Neutrophil (primary cell): ENCODE measurements at regions not wholly inside any gene's neighbourhood (a gene's known extent, or its start where the extent isn't known, plus 50 kb on each side); places are given as distances from the start of the nearest gene placed in this dataset.

ENCODE experiments used
- H3K27ac ChIP-seq: fragments of 200-600 bp; sonication (generic); 2 replicates; pipeline ENCODE4 v1.5.1; 2016; ENCODE audit warnings: mild to moderate bottlenecking, moderate library complexity
- H3K27me3 ChIP-seq: fragments of 200-600 bp; sonication (generic); 2 replicates; pipeline ENCODE4 v1.6.0; 2016; ENCODE audit warnings: mild to moderate bottlenecking
- H3K36me3 ChIP-seq: fragments of 200-600 bp; sonication (generic); 2 replicates; pipeline ENCODE4 v1.5.1; 2017
- H3K4me1 ChIP-seq, 2 experiments: fragments of 200-600 bp in 1 of 2; sonication (generic) in 1 of 2; 1 replicate in 1 of 2; 2 replicates in 1 of 2; pipeline versions ENCODE4 v1.5.1 to v1.6.1; 2013 to 2016; ENCODE audit warnings: low read depth in 1 of 2, low read length in 1 of 2, mild to moderate bottlenecking in 1 of 2, moderate library complexity in 1 of 2; ENCODE audit not compliant: control insufficient read depth in 1 of 2, insufficient read depth in 1 of 2
- H3K4me3 ChIP-seq, 2 experiments: fragments of 200-600 bp in 1 of 2; sonication (generic) in 1 of 2; 1 replicate in 1 of 2; 2 replicates in 1 of 2; pipeline ENCODE4 v1.5.1; 2013 to 2016; ENCODE audit warnings: low read depth in 1 of 2, low read length in 1 of 2, mild to moderate bottlenecking in 1 of 2, moderate library complexity in 1 of 2
- H3K9me3 ChIP-seq: fragments of 200-600 bp; sonication (generic); 2 replicates; pipeline ENCODE4 v1.5.1; 2016
- CTCF ChIP-seq: fragments of 200-600 bp; sonication (generic); IDR thresholded peaks from 2 replicates; pipeline ENCODE4 v1.5.1; 2016; ENCODE audit warnings: antibody characterized with exemption

DNA sequence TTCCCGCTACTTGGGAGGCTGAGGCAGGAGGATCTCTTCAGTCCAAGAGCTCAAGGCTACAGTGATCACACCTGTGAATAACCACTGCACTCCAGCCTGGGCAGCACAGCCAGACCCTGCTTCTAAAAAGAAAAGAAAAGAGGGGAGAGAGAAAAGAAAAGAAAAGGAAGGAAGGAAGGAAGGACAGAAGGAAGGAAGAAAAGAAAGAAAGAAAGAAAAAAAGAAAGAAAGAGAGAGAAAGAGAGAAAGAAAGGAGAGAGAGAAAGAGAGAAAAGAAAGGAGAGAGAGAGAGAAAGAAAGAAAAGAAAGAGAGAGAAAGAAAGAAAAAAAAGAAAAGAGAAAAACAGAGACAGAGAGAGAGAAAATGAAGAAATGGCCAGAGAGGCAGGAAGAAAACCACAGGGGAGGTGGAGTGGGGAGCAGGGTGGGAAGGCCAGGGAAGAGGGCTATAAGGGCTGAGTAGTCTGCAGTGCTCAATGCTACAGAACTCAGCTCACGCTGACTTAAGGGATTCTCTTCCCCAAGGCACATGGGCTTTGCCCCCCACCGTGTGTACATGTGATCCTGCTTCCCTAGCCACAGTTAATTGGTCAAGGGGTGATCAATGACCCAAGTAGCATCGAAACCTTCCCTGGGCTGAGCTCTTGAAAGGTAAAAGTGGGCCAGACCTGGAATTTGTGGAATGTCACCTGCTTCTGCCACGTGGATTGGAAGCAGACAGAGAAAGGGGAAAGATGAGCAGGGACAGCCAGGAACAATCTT is 90.4 kb upstream of the TMCC3 start:
- no peaks in the 10 kb centered on the region for H3K9me3 ChIP-seq

DNA sequence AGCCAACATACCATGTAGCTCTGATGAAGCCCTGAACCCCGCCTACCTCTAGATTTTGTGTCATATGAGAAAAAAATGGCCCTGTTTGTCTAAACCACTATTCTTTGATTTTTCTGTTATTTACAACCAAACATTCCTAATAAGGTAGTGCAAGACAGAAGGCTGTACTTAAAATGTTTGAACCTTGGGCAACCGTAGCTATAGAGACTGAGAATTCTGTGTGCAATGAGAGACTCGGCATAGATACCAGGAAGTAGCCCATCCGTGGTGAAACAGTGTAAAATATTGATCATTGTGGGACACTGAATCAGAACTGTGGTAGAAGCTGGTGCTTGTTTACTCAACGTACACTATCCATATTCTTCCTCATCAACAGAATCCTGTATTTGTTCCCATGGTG is 86.5 kb upstream of the TMCC3 start:
- H3K4me1 ChIP-seq, result no peaks in the 10 kb centered on the region
- no peaks in the 10 kb centered on the region for H3K36me3 ChIP-seq
- H3K9me3 ChIP-seq, result no peaks in the 10 kb centered on the region
- peaks cover 6% of the 10 kb centered on the region for H3K27me3 ChIP-seq
- H3K4me3 ChIP-seq, result no peak overlapping the region
- no peak for TF ChIP-seq CTCF
- H3K27ac ChIP-seq, result no peak overlapping the region

More for the DNA sequence above, 90.4 kb upstream of the TMCC3 start:
- no peak overlapping the region for H3K4me3 ChIP-seq
- no peaks in the 10 kb centered on the region for H3K4me1 ChIP-seq
- H3K27me3 ChIP-seq, result peaks cover 22% of the 10 kb centered on the region
- no peak overlapping the region for H3K27ac ChIP-seq
- TF ChIP-seq CTCF, result no peak
- no peaks in the 10 kb centered on the region for H3K36me3 ChIP-seq

DNA sequence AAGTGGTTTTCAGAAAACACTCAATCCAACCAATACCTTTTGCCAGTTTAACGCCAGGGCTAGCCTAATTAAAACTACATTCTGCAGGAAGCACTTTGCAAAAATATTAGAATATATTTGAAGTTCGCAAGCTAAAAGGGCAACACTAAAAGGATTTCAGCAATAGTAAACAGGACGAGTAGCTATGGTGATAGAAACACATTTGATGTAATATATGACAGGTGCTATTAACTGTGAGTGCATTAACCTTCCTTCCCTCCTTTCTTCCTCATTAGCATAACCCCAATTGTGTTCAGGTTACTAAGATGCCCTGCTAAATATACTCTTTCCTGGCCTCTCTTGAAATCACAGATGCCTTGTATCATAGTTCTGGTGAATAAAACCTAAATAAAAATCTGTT is 85.6 kb upstream of the TMCC3 start:
- Histone ChIP-seq H3K4me3 (no peak overlapping the region), H3K4me1 (no peaks in the 10 kb centered on the region), H3K9me3 (no peaks in the 10 kb centered on the region), H3K27me3 (peaks cover 10% of the 10 kb centered on the region), H3K36me3 (no peaks in the 10 kb centered on the region), H3K27ac (no peak overlapping the region)
- TF ChIP-seq CTCF, result no peak

DNA sequence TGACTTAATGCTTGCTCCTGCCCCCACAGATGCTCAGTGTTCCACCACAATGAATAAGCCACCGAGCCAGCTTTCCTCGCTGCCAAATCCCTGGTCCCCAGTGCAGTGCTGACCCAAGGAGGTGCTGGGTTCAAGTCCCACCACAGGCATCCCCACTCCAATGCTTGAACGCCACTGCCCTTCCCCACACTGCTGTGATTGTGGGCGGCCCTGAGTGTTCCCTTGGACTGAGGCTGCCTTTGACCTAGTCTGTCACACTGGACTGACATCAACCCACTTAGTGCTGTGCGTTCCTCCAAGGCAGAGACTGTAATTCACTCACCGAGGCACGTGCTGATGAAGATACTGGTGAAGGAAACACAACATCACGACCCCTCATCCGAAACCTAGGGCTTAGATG is 83.4 kb upstream of the TMCC3 start:
- H3K36me3 ChIP-seq, result no peaks in the 10 kb centered on the region
- H3K4me1 ChIP-seq, result no peaks in the 10 kb centered on the region
- no peak overlapping the region for H3K27ac ChIP-seq
- H3K4me3 ChIP-seq, result no peak overlapping the region
- no peaks in the 10 kb centered on the region for H3K9me3 ChIP-seq
- H3K27me3 ChIP-seq, result peaks cover 10% of the 10 kb centered on the region
- TF ChIP-seq CTCF, result no peak

DNA sequence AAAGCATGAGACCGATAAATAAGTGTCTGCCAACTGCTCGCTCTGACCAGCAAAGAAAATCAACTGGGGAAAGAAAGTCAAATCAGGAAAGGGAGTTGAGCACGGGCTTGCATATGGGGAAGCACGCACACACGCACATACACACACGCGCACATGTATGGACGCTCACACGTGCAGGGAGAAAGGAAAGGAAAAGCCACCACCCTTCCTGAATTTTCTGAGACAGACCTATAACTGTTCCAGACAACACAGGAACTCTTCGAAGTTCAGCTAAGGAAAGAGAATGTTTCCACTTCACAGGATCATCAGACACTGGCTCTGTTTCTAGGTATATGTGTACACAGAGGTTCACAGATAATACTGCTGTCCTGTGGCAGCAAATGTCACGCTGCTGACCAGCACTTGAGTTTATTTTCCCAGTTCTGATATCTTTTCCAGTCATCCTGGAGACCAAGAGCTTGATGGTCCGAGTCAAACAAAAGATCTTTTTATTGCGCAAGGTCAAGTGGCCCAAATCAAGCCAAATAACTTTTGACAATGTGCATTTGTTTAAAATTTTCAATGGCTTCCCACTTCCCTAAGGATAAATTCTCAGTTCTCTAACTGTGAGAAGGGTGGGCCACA is 82.1 kb upstream of the TMCC3 start:
- peaks cover 6% of the 10 kb centered on the region for H3K27me3 ChIP-seq
- no peaks in the 10 kb centered on the region for H3K36me3 ChIP-seq
- H3K9me3 ChIP-seq, result no peaks in the 10 kb centered on the region
- no peaks in the 10 kb centered on the region for H3K4me1 ChIP-seq
- H3K27ac ChIP-seq, result no peak overlapping the region
- no peak overlapping the region for H3K4me3 ChIP-seq
- no peak for TF ChIP-seq CTCF
